Neutrophil (primary cell): ENCODE measurements at regions not wholly inside any gene's neighbourhood (a gene's known extent, or its start where the extent isn't known, plus 50 kb on each side); places are given as distances from the start of the nearest gene placed in this dataset.
"Not testable (repeated sequence)": the region's sequence is repeated elsewhere in the genome, so short reads cannot be mapped to it uniquely, and the experiment has no call there.

Experiments used
- H3K27ac ChIP-seq: fragments of 200-600 bp; sonication (generic); 2 replicates; pipeline ENCODE4 v1.5.1; 2016; ENCODE audit warnings: mild to moderate bottlenecking, moderate library complexity
- H3K27me3 ChIP-seq: fragments of 200-600 bp; sonication (generic); 2 replicates; pipeline ENCODE4 v1.6.0; 2016; ENCODE audit warnings: mild to moderate bottlenecking
- H3K36me3 ChIP-seq: fragments of 200-600 bp; sonication (generic); 2 replicates; pipeline ENCODE4 v1.5.1; 2017
- H3K4me1 ChIP-seq, 2 experiments: fragments of 200-600 bp in 1 of 2; sonication (generic) in 1 of 2; 1 replicate in 1 of 2; 2 replicates in 1 of 2; pipeline versions ENCODE4 v1.5.1 to v1.6.1; 2013 to 2016; ENCODE audit warnings: low read depth in 1 of 2, low read length in 1 of 2, mild to moderate bottlenecking in 1 of 2, moderate library complexity in 1 of 2; ENCODE audit not compliant: control insufficient read depth in 1 of 2, insufficient read depth in 1 of 2
- H3K4me3 ChIP-seq, 2 experiments: fragments of 200-600 bp in 1 of 2; sonication (generic) in 1 of 2; 1 replicate in 1 of 2; 2 replicates in 1 of 2; pipeline ENCODE4 v1.5.1; 2013 to 2016; ENCODE audit warnings: low read depth in 1 of 2, low read length in 1 of 2, mild to moderate bottlenecking in 1 of 2, moderate library complexity in 1 of 2
- H3K9me3 ChIP-seq: fragments of 200-600 bp; sonication (generic); 2 replicates; pipeline ENCODE4 v1.5.1; 2016
- TF ChIP-seq, protein P1 (sequence below): fragments of 200-600 bp; sonication (generic); IDR thresholded peaks from 2 replicates; pipeline ENCODE4 v1.5.1; 2016; ENCODE audit warnings: antibody characterized with exemption

DNA sequence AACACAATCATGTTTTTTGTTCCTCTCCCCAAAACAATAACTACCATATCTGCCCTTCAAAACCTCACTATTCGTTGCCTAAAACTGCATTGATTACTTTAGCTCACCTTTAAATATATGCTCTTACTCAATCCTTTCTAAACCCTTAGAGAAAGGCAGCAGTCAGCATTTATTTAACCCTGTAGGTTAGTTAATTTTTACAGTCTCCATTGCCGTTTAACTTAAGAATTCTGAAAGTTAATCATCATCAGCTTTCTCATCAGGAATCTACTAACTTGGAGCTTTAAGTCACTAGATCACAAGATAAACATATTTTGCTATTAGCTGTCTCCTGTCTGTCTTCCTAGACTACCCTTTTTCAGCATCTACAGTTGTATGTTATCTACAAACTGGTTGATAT lies 991.9 kb downstream of the EPHA7 start:
- Histone ChIP-seq H3K4me1 (no peaks in the 10 kb centered on the region), H3K9me3 (no peaks in the 10 kb centered on the region), H3K27ac (no peak overlapping the region), H3K36me3 (no peaks in the 10 kb centered on the region), H3K4me3 (no peak overlapping the region), H3K27me3 (no peaks in the 10 kb centered on the region)
- TF ChIP-seq, protein P1, sequence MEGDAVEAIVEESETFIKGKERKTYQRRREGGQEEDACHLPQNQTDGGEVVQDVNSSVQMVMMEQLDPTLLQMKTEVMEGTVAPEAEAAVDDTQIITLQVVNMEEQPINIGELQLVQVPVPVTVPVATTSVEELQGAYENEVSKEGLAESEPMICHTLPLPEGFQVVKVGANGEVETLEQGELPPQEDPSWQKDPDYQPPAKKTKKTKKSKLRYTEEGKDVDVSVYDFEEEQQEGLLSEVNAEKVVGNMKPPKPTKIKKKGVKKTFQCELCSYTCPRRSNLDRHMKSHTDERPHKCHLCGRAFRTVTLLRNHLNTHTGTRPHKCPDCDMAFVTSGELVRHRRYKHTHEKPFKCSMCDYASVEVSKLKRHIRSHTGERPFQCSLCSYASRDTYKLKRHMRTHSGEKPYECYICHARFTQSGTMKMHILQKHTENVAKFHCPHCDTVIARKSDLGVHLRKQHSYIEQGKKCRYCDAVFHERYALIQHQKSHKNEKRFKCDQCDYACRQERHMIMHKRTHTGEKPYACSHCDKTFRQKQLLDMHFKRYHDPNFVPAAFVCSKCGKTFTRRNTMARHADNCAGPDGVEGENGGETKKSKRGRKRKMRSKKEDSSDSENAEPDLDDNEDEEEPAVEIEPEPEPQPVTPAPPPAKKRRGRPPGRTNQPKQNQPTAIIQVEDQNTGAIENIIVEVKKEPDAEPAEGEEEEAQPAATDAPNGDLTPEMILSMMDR, result no peak

DNA sequence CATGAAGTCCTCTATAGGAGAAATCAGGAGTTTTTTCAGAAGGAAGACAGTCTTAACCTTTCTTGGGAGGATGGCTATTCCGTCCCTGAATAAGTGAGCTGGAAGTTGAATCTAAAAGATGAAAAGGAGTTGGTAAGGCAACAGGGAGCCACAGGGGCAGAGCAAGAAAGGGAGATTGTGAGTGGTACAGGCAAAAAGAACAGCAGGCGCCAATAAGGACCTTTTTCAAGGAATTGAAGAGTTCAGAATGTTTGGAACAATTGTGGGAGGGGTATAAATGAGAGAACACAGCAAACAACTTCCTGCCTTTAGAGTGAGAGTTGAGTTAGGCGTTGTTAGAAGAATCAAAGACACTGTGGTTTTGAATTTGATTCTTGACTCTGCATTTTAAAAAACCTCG lies 1003.7 kb downstream of the EPHA7 start:
- TF ChIP-seq, protein P1, result no peak
- Histone ChIP-seq H3K27me3 (no peaks in the 10 kb centered on the region), H3K4me3 (no peak overlapping the region), H3K36me3 (no peaks in the 10 kb centered on the region), H3K4me1 (no peaks in the 10 kb centered on the region), H3K9me3 (no peaks in the 10 kb centered on the region), H3K27ac (no peak overlapping the region)

DNA sequence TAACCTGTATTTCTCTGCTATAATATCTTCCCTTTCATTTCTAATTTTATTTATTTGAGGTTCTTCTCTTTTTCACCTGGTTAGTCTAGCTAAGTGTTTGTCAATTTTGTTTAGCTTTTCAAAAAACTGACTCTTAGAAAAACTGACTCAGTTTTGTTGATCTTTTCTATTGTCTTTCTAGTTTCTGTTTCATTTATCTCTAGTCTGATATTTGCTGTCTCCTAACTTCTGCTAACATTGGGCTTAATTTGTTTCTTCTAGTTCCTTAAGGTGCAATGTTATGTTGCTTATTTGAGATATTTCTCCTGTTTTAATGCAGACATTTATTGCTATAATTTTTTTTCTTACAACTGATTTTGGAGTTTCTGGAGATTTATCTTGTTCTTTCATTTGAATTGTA lies 1011.0 kb downstream of the EPHA7 start:
- Histone ChIP-seq H3K36me3 (no peaks in the 10 kb centered on the region), H3K4me1 (no peaks in the 10 kb centered on the region), H3K27ac (no peak overlapping the region), H3K27me3 (no peaks in the 10 kb centered on the region), H3K4me3 (no peak overlapping the region), H3K9me3 (no peaks in the 10 kb centered on the region)
- TF ChIP-seq, protein P1, result no peak

DNA sequence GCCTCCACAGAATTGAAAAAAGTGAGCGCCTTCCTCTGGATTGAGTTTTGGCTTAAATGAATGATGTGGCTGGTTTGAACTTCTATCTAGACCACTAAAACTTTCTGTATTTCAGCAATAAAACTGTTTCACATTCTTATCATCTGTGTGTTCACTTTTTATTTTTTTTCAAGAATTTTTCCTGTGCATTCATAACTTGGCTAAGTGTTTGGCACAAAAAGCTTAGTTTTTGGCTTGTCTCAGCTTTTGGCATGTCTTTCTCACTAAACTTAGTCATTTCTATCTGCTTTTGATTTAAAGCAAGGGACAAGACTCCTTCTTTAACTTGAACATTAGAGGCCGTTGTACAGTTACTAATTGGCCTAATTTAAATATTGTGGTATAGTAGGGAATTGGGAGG lies 1015.1 kb downstream of the EPHA7 start:
- no peaks in the 10 kb centered on the region for H3K4me1 ChIP-seq
- TF ChIP-seq, protein P1, result no peak
- no peak overlapping the region for H3K4me3 ChIP-seq
- H3K36me3 ChIP-seq, result no peaks in the 10 kb centered on the region
- no peaks in the 10 kb centered on the region for H3K9me3 ChIP-seq
- no peak overlapping the region for H3K27ac ChIP-seq
- H3K27me3 ChIP-seq, result no peaks in the 10 kb centered on the region

DNA sequence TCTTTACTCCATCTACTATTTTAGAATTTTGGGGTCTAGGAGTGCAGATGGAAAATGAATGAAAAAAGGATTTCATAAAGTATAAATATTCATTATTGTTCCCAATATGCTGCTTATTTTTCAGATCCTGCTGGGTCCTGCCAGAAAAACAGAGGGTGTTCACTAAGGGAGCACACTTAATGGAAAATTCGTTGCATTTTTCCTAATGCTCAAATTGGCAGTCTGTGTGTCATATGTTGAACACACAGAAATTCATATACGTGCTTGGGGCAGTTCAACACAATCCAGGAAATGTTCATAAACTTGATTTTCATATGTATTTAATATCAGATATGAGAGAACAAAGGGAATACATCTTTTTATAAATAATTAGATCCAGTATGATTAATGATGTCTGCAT lies 1019.4 kb downstream of the EPHA7 start:
- Histone ChIP-seq H3K27ac (no peak overlapping the region), H3K27me3 (no peaks in the 10 kb centered on the region), H3K36me3 (no peaks in the 10 kb centered on the region), H3K9me3 (no peaks in the 10 kb centered on the region), H3K4me3 (no peak overlapping the region), H3K4me1 (no peaks in the 10 kb centered on the region)
- TF ChIP-seq, protein P1, result no peak

DNA sequence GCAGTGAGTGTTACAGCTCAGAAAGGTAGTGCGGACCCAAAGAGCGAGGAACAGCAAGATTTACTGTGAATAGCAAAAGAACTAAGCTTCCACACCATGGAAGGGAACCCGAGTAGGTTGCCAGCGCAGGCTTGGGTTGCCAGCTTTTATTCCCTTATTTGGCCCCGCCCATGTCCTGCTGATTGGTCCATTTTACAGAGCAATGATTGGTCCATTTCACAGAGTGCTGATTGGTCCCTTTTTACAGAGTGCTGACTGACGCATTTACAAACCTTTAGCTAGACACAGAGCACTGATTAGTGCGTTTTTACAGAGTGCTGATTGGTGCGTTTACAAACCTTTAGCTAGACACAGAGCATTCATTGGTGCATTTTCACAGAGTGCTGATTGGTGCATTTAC lies 1030.7 kb downstream of the EPHA7 start:
- H3K9me3 ChIP-seq, H3K36me3 ChIP-seq, H3K4me3 ChIP-seq, H3K27ac ChIP-seq, H3K27me3 ChIP-seq, H3K4me1 ChIP-seq: not testable (repeated sequence)
